Hindlimb muscle (tissue), 1 donor: ENCODE measurements at regions not wholly inside any gene's neighbourhood (a gene's known extent, or its start where the extent isn't known, plus 50 kb on each side); places are given as distances from the start of the nearest gene placed in this dataset.
"Not testable (repeated sequence)": the region's sequence is repeated elsewhere in the genome, so short reads cannot be mapped to it uniquely, and the experiment has no call there.

Source experiments
- DNase-seq: peaks from one replicate; pipeline ENCODE4 v3.0.0-alpha.2; 2013

DNA sequence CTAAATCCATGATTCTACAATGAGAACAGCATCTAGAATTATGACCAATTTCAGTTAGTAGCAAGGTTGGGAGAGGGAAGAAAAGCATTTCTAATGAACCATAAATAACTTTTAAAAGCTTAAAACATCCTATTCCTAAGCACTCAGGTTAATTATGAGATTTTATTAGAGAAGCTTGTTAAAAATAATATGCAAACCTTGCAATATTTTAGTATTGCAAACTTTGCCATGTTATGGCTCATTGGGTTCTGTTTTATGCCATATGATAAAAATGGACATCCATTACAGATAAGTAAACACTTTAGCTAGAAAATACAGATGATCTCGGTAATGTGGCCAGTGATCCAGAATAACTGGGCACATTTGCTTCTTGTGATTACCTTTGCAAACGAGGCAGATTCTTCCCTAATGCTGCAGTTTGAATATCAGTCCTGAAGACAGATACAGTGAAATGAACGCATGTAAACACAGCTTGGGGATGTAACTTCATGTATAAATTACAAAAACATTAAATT lies 447.0 kb downstream of the PLK2 start:
- no peak for DNase-seq

DNA sequence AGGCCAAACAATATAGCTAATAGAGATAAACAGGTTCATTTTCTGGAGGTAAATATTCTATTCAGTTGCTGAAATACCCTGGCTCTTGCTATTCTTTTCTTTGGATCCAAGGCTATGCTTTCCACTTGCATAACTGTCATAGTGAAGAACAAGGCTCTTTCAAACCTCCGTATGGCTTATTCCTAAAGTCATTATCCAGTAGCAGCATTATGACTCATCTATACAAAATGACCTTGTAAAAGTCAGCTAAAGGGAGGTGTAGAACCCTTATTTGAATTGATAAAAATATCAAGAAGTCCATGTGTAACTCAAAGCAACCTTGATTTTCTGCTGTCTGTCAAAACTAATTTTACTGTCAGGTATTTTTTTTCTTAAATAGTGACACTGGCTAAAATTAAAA lies 447.8 kb downstream of the PLK2 start:
- no peak for DNase-seq

DNA sequence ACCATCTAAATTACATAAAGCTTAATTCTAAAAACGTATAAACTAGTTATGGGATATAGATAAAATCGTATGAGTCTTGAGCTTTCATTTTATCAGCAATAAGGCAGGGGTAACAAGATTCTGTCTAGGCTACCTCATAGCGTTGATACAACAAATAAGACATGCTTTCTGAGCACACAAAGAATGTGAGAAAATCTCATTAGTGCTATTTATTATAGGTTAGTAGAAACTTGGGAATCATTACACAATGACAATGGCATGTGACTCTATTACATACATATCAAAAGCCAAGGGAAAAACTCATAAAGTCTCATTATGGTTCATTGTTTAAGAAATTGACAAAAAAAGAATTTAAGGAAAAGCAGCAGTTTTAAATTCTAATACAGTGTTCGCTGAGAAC lies 448.6 kb downstream of the PLK2 start:
- DNase-seq, result no peak

DNA sequence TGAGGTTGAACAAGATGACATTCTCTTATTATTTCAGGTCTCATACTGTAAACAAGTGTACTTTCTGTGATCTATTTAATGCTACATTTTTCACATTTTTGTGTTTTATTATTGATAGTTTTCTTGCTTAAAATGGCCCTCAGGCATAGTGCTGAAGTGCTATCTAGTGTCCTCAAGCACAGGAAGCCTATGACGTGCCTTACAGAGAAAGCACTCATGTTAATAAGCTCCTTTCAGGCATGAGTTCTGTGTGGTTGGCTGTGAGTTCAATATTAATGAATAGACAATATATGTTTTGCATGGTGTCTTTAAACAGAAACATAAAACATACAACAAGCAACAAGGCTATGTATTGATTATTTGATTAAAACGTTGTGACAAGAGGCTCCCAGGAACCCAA lies 450.1 kb downstream of the PLK2 start:
- DNase-seq, result no peak

DNA sequence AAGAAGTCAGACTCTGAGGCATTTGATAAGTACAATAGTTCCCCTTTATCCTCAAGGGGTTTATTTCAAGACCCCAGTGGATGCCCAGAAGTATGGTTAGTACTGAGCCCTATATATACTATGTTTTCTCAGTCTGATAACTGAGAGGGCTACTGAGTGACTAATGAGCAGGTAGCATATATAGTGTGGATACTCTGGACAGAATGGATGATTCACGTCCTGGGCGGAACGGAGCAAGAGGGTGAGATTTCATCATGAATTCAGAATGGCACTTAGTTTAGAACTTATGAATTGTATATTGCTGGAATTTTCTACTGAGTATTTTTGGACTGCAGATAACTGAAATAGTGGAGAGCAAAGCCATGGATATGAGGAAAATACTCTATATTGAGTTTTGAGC lies 457.6 kb downstream of the PLK2 start:
- DNase-seq, result no peak

DNA sequence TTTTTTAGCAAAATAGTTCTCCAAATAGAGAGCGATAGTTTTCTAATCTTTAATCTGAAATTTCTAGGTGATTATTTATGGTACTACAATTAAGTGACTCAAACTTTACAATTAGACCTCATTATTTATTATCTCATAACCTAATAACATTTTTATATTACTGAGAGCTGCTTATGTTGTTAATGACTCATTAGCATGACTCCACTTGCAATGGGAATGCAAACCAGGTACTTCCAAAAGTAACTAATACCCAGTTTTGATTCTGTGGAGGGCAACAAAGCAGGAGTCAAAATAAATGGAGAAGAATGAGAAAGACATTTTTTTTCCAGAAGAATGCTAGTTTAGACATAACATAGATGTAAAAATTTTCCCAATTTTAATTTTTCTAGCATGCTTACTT lies 466.0 kb downstream of the PLK2 start:
- DNase-seq, result no peak

DNA sequence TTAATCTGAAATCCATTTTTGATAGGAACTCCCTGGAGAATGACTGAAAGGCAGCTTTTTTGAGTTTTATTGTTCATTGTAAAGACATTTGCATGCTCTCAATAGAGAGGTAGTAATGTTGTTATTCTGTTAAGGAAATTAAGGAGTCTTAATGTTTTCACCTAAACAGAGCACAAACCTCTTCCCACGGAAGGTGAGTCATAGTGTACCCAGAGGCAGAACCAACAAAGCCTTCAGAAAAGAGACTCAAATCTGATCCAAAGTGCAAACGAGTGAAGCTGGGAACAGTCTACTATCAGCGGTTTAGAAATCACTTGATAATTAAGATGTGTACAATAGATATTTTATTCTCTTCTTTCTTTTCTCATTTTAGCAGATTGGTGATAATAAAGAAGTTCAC lies 470.5 kb downstream of the PLK2 start:
- DNase-seq, result no peak

DNA sequence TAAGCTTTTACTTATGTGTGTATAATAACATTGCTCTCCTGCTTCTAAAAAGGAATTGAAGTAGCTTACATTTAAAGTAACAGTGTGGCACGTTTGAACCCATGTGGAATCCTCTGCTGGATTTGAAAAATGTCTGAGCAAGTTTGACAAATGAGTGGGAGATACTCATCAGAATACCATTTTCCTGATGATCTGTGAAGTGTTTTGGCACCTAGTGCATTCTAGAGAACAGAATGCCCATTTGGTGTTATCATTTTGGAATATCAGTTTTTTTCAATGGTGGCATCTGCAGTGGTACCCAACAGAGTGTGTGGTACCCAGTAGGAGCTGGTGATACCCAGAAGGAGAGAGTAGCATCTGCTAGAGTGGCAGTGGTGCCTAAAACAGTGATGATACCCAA lies 471.1 kb downstream of the PLK2 start:
- no peak for DNase-seq

DNA sequence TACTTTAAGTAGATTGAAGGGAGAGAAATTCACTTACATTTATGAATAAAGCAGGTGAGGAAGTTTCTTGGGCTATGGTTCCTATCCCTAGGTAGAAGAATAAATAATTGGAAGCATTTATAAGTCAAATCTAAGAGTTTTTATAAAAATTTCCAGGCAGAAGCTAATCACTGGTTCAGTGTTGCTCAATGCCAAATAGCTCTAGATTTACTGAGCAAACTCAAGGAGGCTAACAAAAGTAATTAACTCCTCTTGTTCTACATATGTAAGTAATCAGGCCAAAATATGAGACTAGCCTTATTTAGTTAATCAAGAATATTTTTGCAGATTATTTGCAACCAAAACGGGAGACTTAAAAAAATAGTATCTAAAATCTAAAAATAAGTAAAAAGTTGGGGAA lies 472.3 kb downstream of the PLK2 start:
- no peak for DNase-seq

DNA sequence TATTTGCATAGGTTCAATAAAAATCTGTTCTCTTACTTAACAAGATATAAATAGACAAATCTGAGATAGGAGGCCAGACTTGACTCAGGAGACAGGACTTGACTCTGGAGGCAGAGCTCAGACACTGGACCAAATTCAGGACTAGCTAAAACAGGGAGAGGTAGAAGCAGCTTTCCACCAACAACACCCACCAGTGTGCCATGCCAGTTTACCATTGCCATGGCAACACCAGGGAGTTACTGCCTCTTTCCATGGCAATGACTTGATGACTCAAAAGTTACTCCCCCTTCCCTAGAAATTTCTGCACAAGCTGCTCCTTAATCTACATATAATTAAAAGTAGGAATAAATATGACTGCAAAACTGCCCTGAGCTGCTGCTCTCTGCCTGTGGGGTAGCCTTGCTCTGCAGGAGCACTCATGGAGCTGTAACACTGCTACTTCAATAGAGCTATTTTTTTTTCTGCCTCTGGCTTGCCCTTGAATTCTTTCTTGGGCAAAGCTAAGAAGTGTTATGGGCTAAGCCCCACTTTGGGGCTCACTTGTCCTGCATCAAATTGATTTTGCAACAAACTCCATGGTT lies 473.0 kb downstream of the PLK2 start:
- DNase-seq, result peak; percentile 4

DNA sequence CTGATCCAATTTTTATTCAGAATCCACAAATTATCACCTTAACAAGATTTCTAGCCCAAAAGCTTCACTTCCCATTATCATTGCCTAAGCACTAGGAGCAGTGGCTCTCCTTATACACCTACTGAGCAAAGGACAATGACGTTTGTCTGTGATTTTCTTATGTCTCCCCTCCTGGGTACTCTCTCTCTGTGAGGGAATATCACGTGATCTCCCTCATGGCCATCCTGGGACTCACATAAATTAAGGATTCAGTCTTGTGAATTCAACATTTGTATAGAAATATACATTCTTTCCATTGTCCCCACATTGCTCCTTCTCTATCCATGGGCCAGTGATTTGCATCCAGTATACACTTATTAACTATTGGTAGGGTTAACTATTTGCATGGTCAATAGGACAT lies 476.5 kb downstream of the PLK2 start:
- no peak for DNase-seq

DNA sequence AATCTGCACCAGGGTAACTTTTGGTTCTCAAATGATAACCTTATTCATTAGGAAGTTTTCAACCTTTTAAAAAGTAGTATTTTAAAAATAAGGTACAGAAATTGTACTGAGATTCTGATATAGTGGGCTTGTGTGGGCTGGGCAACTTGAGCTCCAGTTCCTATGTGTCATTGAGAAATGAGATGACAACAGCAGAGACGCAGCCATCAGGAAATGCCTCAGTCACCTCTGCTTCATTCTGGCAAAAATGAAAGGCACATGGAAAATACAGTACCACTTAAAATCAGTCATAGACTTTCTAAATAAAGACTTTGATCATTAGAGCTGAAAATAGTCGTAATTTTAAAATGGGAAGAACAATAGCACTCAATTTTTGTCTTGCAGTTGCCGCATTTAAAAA lies 480.2 kb downstream of the PLK2 start:
- no peak for DNase-seq

DNA sequence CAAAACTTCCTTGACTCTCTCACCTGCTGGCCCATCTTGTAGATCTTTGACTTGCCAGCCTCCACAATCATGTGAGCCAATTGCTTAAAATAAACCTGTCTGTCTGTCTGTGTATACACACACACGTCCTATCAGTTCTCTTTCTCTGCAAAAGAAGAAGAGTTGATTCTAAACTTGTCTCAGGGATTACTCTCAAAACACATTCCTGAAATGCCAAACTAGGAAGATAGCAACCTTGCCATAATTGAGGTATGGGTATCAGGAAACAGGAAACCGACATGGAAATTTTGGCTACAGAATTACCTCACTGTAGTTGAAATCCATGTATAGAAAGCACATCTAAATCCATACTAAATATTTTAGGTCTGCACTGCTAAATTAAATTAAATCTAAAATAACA lies 483.4 kb downstream of the PLK2 start:
- DNase-seq, result no peak

DNA sequence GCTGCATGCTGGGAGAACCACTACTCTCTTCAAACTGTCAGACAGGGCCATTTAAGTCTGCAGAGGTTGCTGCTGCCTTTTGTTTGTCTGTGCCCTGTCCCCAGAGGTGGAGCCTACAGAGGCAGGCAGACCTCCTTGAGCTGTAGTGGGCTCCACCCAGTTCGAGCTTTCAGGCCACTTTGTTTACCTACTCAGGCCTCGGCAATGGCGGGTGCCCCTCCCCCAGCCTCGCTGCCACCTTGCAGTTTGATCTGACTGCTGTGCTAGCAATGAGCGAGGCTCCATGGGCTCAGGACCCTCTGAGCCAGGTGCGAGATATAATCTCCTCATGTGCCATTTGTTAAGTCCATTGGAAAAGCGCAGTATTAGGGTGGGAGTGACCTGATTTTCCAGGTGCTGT lies 487.8 kb downstream of the PLK2 start:
- not testable (repeated sequence) for DNase-seq

DNA sequence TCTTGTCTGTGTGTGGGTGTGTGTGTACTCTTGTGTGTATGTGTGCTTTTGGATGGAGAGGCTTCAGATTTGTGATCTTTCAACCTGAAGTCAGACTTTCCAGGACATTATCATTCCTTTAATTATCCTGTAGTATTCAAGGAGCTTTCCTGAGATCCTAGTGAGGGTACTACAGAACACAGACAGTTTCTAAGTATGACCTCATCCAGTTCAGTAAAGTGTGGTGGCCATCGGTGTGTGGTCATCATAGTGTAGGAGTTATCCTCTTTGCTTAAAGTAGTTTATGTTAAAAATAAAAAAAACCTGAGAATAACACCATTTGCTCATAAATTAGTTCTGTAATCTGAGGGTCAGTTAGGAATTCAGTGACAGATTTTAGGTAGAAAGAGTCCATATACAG lies 478.0 kb upstream of the ACTBL2 start:
- DNase-seq, result no peak

DNA sequence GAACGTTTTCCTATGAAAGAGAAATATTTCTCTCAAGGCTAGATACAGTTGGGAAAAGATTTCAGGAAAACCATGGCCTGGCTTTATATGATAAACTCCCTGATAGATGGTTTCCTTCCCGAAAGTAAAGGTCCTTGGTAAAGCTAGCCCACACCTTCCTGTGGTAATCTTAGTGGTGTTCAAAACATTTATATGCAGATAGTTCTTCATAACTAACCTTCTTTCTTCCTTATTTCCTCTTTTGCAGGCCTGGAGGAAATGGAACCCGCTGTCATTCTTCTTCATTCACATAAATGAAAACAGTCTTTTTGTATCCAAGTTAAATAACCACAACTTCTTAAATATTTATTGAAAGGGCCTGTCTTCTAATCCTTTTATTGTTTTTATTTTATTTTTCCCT lies 474.0 kb upstream of the ACTBL2 start:
- DNase-seq, result no peak

DNA sequence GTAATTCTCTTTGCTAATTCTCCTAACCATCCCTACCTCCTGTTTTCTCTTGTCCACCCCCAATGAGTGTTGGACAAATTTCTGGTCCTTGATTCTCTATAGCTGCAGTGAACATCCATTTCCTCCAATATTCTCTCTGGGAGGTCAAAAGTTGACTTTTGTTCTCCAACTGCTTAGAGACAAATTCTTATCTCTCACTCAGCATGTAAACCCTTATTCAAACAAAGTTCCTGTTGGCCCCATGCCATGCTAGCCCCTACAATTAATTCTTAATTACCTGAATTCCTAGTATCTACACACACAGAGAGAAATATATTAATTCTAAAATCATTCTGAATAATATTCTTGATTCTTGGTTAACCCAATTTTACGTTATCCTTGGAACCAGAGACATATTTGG lies 472.9 kb upstream of the ACTBL2 start:
- no peak for DNase-seq

DNA sequence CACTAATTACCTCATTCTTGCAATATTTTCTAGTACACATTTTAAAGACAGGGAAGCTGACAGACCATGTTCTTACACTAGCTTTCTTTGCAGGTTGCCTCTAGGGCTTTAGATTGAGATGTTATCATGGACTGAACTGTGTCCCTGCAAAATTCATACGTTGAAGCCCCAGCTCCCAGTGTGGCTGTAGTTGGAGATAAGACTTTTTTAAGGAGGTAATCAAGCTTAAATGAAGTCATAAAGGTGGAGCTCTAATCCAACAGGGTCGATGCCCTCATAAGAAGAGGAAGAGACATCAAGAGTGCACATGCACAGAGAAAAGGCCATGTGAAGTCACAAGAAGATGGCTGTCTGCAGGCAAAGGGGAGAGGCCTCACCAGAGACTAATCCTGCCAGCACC lies 471.2 kb upstream of the ACTBL2 start:
- DNase-seq, result no peak

DNA sequence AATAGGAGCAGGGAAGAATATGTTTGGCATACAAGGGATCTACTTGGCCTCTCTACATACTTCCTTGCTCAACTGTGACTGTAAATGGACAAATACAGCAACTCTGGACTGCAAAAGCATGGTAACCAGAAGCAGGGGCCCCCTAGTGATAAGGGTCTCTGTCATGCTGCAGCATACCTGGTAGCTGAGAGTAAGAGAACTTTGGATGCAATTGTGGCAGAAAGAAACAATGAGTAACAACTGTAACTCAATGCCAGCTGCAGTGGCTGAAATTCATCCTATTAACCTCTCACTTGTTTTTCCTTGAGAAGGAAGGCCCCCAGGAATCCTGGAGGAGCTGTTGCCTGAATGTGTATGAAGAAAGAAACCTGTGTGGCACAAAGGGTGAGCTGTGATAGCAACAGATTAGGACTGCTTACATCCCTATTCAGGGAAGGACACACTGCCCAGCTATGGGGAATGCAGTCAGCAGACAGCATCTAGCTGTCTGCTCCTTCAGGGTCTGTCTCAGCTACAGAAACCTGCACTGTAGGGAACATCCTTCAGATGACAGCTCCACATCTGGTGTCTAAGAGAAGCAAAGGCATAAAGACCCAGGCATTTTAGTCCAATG lies 468.1 kb upstream of the ACTBL2 start:
- no peak for DNase-seq

DNA sequence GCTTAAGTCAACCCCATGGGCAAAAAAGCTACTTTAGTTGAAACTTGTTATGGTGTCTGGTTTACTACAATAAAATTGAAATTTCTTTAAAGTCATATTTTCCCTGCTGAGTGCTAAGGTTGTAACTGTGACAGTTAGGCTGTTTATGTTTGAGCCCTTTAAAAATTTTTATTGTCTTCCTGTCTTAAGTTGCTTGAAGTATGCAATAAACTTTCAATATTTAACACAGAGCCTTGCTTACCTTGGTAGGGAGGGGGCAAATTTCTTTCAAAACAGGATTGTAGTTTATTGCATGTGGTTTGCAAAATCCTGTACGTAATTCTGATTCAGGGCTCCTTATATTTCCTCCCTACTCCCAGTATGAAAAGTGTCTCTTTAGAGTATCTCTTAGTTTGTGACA lies 465.5 kb upstream of the ACTBL2 start:
- no peak for DNase-seq

DNA sequence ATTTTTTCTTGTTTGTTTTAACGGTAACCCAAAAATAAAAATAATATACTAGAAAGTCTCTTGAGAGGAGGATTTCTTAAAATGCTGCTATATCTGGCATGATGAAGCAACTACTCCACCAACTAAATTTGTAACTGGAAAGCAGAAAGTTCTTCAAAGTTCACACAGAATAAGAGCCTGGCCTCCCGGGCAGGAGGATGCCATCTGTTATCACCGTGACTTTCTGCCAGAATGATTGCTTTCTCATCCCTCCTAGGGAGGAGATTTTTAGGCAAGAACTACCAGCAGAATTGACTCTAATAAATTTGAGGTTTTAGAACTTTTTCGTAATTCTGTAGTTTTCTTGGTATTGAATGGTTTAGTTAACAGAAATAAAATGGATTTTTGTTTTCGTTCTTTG lies 464.6 kb upstream of the ACTBL2 start:
- no peak for DNase-seq

DNA sequence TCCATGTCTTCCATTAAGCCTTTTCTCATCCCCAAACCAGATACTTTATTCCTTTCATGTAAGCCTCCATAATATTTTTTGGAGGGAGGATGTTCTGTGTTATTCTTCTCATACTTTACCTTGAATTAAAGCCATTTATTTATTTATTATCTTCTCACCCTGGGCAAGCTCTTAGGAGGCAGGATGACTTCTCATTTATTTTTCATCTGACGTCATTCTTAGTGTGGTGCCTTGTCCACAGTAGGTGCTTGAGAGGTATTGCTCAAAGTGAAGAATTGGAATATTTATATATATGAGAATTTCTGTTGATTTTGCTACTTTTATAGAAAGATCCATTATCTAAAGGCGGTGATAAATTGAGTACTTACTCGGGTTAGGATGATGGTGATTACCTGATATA lies 458.3 kb upstream of the ACTBL2 start:
- DNase-seq, result no peak

DNA sequence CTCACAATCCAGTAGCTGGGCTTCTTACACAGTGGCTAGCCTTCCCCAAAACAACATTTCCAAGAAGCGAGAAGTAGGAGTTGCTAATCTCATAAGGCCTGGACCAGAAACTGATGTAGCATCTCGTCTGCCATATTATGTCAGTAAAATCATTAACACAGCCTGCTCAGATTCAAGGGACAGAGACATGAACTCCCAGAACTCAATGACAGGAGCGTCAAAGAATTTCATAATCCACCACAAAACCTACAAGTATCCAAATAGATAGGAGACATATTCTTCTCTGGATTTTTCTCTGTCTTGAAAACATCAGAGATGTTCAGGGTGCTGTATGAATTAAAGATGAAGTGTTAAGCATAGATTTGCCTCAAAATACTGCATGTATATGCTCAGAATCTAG lies 457.6 kb upstream of the ACTBL2 start:
- DNase-seq, result no peak

DNA sequence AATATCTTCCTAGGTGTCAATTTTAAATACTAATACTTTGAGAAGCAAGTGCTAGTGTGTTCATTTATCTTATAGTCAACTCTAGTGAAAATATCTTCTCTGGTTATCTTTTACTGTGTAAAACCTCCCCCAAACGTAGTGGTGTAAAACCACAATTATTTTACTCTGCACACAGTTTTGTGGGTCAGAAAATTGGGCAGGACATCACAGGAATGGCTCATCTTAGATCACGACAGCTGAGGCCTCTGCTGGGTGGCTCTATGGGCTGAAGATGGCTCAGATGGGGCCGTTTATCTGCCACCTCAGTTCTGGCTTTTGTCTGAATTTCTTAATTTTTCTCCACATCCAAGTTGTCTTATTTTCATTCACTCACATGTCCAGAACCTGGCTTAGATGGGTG lies 457.2 kb upstream of the ACTBL2 start:
- no peak for DNase-seq

DNA sequence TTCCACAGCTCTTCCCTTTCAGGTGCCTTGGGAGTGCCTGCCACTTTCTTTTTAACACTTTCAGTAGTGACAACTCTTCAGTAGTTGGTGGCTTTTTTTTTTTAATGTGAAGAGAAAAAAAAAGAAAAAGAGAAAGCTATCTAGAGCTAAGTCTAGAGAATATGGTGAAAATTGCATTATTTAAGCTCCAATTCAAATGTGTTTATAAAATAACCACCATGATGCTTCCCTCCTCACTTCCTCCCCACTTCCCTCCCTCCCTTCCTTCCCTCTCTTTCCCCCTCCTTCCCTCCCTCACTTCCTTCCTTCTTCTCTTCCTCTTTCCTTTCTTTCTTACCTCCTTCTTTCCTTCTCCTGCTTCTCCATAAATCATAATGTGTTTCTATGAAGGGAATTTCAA lies 456.7 kb upstream of the ACTBL2 start:
- DNase-seq, result no peak
